HEK293 (cell line): ENCODE measurements at regions not wholly inside any gene's neighbourhood (a gene's known extent, or its start where the extent isn't known, plus 50 kb on each side); places are given as distances from the start of the nearest gene placed in this dataset.

Experiments
- CTCF ChIA-PET: fragments of 350-600 bp; formaldehyde crosslinking; extraction: SDS; loops from one replicate; lab custom pipeline; 2021; ENCODE audit warnings: antibody characterized with exemption; lab: Yijun Ruan, JAX
- POLR2A ChIA-PET: fragments of 300-600 bp; formaldehyde crosslinking; extraction: SDS; loops from one replicate; lab custom pipeline; 2020; ENCODE audit warnings: antibody characterized with exemption, inconsistent platforms; lab: Yijun Ruan, JAX
- H3K27ac ChIP-seq: fragments of 200-500 bp; sonication (Bioruptor generic); 2 replicates; pipeline ENCODE4 v1.5.1; 2014; ENCODE audit warnings: low read depth, low read length, control low read depth, inconsistent platforms; ENCODE audit errors: extremely low read depth
- H3K36me3 ChIP-seq, 2 experiments: fragments of 200-500 bp in 1 of 2; sonication (Bioruptor generic) in 1 of 2; 1 replicate in 1 of 2; 2 replicates in 1 of 2; pipeline ENCODE4 v1.5.1; 2014 to 2017; ENCODE audit warnings: inconsistent platforms in 2 of 2, low read length in 2 of 2; ENCODE audit not compliant: control insufficient read depth in 2 of 2, insufficient read depth in 1 of 2
- H3K4me1 ChIP-seq: fragments of 200-500 bp; sonication (Bioruptor generic); 2 replicates; pipeline ENCODE4 v1.5.1; 2014; ENCODE audit warnings: mild to moderate bottlenecking, low read length, inconsistent platforms; ENCODE audit not compliant: control insufficient read depth, insufficient read depth
- H3K4me3 ChIP-seq: 2 replicates; pipeline ENCODE4 v1.5.1; 2011; ENCODE audit warnings: low read depth, mild to moderate bottlenecking, control low read depth, low read length, moderate library complexity
- H3K9me3 ChIP-seq: fragments of 200-500 bp; sonication (Bioruptor generic); 2 replicates; pipeline ENCODE4 v1.5.1; 2014; ENCODE audit warnings: low read depth, low read length, inconsistent platforms; ENCODE audit not compliant: control insufficient read depth, insufficient read depth
- BCL11A ChIP-seq: fragments of 450-650 bp; formaldehyde crosslinking; IDR thresholded peaks from 2 replicates; pipeline ENCODE4 v1.5.1; 2016; ENCODE audit warnings: low read depth, missing biosample characterization, missing genetic modification characterization
- GFI1B ChIP-seq: fragments of 450-650 bp; formaldehyde crosslinking; IDR thresholded peaks from 2 replicates; pipeline ENCODE4 v1.5.1; 2016; ENCODE audit warnings: missing biosample characterization, missing genetic modification characterization
- GLI4 ChIP-seq: fragments of 450-650 bp; formaldehyde crosslinking; IDR thresholded peaks from 2 replicates; pipeline ENCODE4 v1.5.1; 2016; ENCODE audit warnings: missing biosample characterization, missing genetic modification characterization
- MEIS1 ChIP-seq: sonication (generic); formaldehyde crosslinking; IDR thresholded peaks from 2 replicates; pipeline ENCODE4 v1.8.1; 2022; ENCODE audit warnings: missing genetic modification reagents, mild to moderate bottlenecking, borderline replicate concordance
- SCRT2 ChIP-seq: fragments of 450-650 bp; formaldehyde crosslinking; IDR thresholded peaks from 2 replicates; pipeline ENCODE4 v1.5.1; 2016; ENCODE audit warnings: missing biosample characterization, missing genetic modification characterization
- ZBTB6 ChIP-seq: fragments of 450-650 bp; formaldehyde crosslinking; IDR thresholded peaks from 2 replicates; pipeline ENCODE4 v1.5.1; 2017; ENCODE audit warnings: missing biosample characterization, missing genetic modification characterization
- ZBTB8A ChIP-seq: fragments of 450-650 bp; formaldehyde crosslinking; IDR thresholded peaks from 2 replicates; pipeline ENCODE4 v1.5.1; 2016; ENCODE audit warnings: missing biosample characterization, missing genetic modification characterization
- ZFP37 ChIP-seq: fragments of 450-650 bp; formaldehyde crosslinking; IDR thresholded peaks from 2 replicates; pipeline ENCODE4 v1.5.1; 2016; ENCODE audit warnings: missing biosample characterization, missing genetic modification characterization
- ZFP41 ChIP-seq: fragments of 450-650 bp; formaldehyde crosslinking; IDR thresholded peaks from 2 replicates; pipeline ENCODE4 v1.5.1; 2016; ENCODE audit warnings: missing biosample characterization, missing genetic modification characterization, borderline replicate concordance
- ZNF112 ChIP-seq: fragments of 450-650 bp; formaldehyde crosslinking; IDR thresholded peaks from 2 replicates; pipeline ENCODE4 v1.5.0; 2017; ENCODE audit warnings: missing biosample characterization, missing genetic modification characterization
- ZNF184 ChIP-seq: fragments of 450-650 bp; IDR thresholded peaks from 2 replicates; pipeline ENCODE4 v1.5.1; 2018; ENCODE audit warnings: missing biosample characterization, mild to moderate bottlenecking, missing genetic modification characterization
- ZNF214 ChIP-seq: fragments of 450-650 bp; formaldehyde crosslinking; IDR thresholded peaks from 2 replicates; pipeline ENCODE4 v1.5.1; 2017; ENCODE audit warnings: missing biosample characterization, mild to moderate bottlenecking, missing genetic modification characterization, borderline replicate concordance
- ZNF26 ChIP-seq: fragments of 450-650 bp; formaldehyde crosslinking; IDR thresholded peaks from 2 replicates; pipeline ENCODE4 v1.5.1; 2016; ENCODE audit warnings: missing biosample characterization, missing genetic modification characterization
- ZNF266 ChIP-seq: fragments of 450-650 bp; formaldehyde crosslinking; IDR thresholded peaks from 2 replicates; pipeline ENCODE4 v1.5.1; 2016; ENCODE audit warnings: missing biosample characterization, missing genetic modification characterization, low read depth
- ZNF280C ChIP-seq: fragments of 450-650 bp; formaldehyde crosslinking; IDR thresholded peaks from 2 replicates; pipeline ENCODE4 v1.5.1; 2016; ENCODE audit warnings: missing biosample characterization, missing genetic modification characterization
- ZNF433 ChIP-seq: fragments of 450-650 bp; formaldehyde crosslinking; IDR thresholded peaks from 2 replicates; pipeline ENCODE4 v1.5.1; 2016; ENCODE audit warnings: missing biosample characterization, missing genetic modification characterization, low read depth
- ZNF48 ChIP-seq: fragments of 450-650 bp; formaldehyde crosslinking; IDR thresholded peaks from 2 replicates; pipeline ENCODE4 v1.5.1; 2016; ENCODE audit warnings: missing biosample characterization, missing genetic modification characterization
- ZNF488 ChIP-seq: fragments of 450-650 bp; formaldehyde crosslinking; IDR thresholded peaks from 2 replicates; pipeline ENCODE4 v1.5.1; 2016; ENCODE audit warnings: missing biosample characterization, missing genetic modification characterization
- ZNF548 ChIP-seq: fragments of 450-650 bp; formaldehyde crosslinking; IDR thresholded peaks from 2 replicates; pipeline ENCODE4 v1.5.1; 2016; ENCODE audit warnings: missing biosample characterization, missing genetic modification characterization
- ZNF549 ChIP-seq: fragments of 450-650 bp; IDR thresholded peaks from 2 replicates; pipeline ENCODE4 v1.5.1; 2018; ENCODE audit warnings: missing biosample characterization, missing genetic modification characterization, mild to moderate bottlenecking, inconsistent platforms, moderate library complexity
- ZNF558 ChIP-seq: fragments of 450-650 bp; formaldehyde crosslinking; IDR thresholded peaks from 2 replicates; pipeline ENCODE4 v1.5.1; 2016; ENCODE audit warnings: missing biosample characterization, missing genetic modification characterization
- ZNF561 ChIP-seq: fragments of 450-650 bp; IDR thresholded peaks from 2 replicates; pipeline ENCODE4 v1.5.1; 2018; ENCODE audit warnings: missing biosample characterization, missing genetic modification characterization, borderline replicate concordance
- ZNF664 ChIP-seq: fragments of 450-650 bp; formaldehyde crosslinking; IDR thresholded peaks from 2 replicates; pipeline ENCODE4 v1.5.1; 2016; ENCODE audit warnings: missing biosample characterization, missing genetic modification characterization
- ZNF692 ChIP-seq: fragments of 450-650 bp; formaldehyde crosslinking; IDR thresholded peaks from 2 replicates; pipeline ENCODE4 v1.5.1; 2016; ENCODE audit warnings: missing biosample characterization, missing genetic modification characterization

- no peak overlapping the region for H3K4me3 ChIP-seq
- no peaks in the 10 kb centered on the region for H3K9me3 ChIP-seq
- TF ChIP-seq ZFP37 (tag by site-specific recombination) (no peak), ZNF664 (tag by site-specific recombination) (no peak), ZNF558 (tag by site-specific recombination) (no peak)
- POLR2A ChIA-PET = no interaction called here
- no peak overlapping the region for H3K27ac ChIP-seq
- no peaks in the 10 kb centered on the region for H3K36me3 ChIP-seq
- CTCF ChIA-PET = interaction anchor here (0.9 kb wide), 1 partner anchor 44 kb away, joined by 4 read pairs; no protein-coding TSS in a partner anchor
- no peaks in the 10 kb centered on the region for H3K4me1 ChIP-seq
These were observed 311.8 kb downstream of the TOX3 start for GRCh38 chr16:52235186-52235585.

- POLR2A ChIA-PET = no interaction called here
- CTCF ChIA-PET = interaction anchor here (0.9 kb wide), 1 partner anchor 43 kb away, joined by 4 read pairs; no protein-coding TSS in a partner anchor
- Histone ChIP-seq H3K27ac (no peak overlapping the region), H3K4me3 (no peak overlapping the region), H3K4me1 (no peaks in the 10 kb centered on the region), H3K9me3 (no peaks in the 10 kb centered on the region), H3K36me3 (no peaks in the 10 kb centered on the region)
- TF ChIP-seq ZNF549 (tag by site-specific recombination) = no peak
- TF ChIP-seq ZNF48 (tag by site-specific recombination) = no peak
- TF ChIP-seq ZNF548 = no peak
- no peak for TF ChIP-seq ZNF692 (tag by site-specific recombination)
- no peak for TF ChIP-seq GLI4 (tag by site-specific recombination)
These were observed 312.3 kb downstream of the TOX3 start for GRCh38 chr16:52234626-52235025.

GRCh38 chr16:52229471-52229870 lies 317.5 kb downstream of the TOX3 start:
- CTCF ChIA-PET = interaction anchor here (0.6 kb wide), 1 partner anchor 81 kb away, joined by 4 read pairs; no protein-coding TSS in a partner anchor
- no peaks in the 10 kb centered on the region for H3K9me3 ChIP-seq
- POLR2A ChIA-PET = interaction anchor here (0.6 kb wide), 1 partner anchor 22 kb away, joined by 4 read pairs; no protein-coding TSS in a partner anchor
- TF ChIP-seq ZBTB6 (tag by site-specific recombination) (no peak), ZNF26 (tag by site-specific recombination) (no peak), ZNF488 (no peak), ZFP41 (no peak), ZNF433 (tag by site-specific recombination) (no peak), SCRT2 (tag by site-specific recombination) (no peak), ZBTB8A (tag by site-specific recombination) (no peak), ZNF184 (tag by site-specific recombination) (no peak), ZNF266 (tag by site-specific recombination) (no peak), GFI1B (tag by site-specific recombination) (no peak), MEIS1 (no peak), ZNF214 (tag by site-specific recombination) (no peak), BCL11A (tag by site-specific recombination) (no peak), ZNF561 (tag by site-specific recombination) (no peak), ZNF112 (no peak), ZNF280C (tag by site-specific recombination) (no peak)

More at GRCh38 chr16:52229471-52229870, 317.5 kb downstream of the TOX3 start:
- Histone ChIP-seq H3K27ac (no peak overlapping the region), H3K4me3 (no peak overlapping the region), H3K4me1 (no peaks in the 10 kb centered on the region), H3K36me3 (no peaks in the 10 kb centered on the region)
